ENCODE measurements at regions not wholly inside any gene's neighbourhood (a gene's known extent, or its start where the extent isn't known, plus 50 kb on each side); places are given as distances from the start of the nearest gene placed in this dataset.

DNA sequence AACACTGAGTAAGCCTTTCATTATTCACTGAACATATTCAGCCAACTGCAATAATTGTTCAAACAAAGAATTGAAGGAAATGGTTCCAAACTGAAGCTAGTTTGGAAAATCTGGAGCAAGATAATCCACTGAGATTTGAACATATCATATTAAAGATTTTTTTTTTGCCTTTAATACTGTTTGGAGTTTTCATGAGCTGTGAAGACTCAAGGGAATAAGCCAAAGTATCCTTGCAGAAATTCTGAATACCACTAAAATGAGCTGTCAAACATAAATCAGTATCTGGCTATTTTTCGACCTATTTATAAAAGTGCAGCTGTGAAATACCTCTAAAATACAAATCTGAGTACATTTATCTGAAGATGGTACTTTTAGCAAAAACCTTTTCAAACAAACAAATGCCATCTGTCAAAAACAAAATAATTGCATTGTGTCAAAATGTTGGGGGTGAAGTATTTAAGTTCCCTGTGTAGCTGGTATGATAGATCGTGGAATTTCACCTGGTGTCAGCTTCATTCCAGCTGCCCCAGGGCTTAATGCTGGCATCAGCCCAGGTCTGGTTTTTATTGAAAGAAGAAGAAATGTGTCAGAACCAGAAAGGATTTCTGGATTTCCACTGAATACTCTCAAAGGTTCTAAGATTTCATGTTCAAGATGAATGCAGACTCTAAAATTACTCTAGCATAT lies 149.0 kb upstream of the GRAMD2B start:
- Histone ChIP-seq H3K9me2 (replicated peaks; ENCODE audit: low read length) (no peaks in the 10 kb centered on the region), H3K4me2 (ENCODE audit: low read length) (no peak overlapping the region), H2AFZ (ENCODE audit: low read length) (no peak overlapping the region), H3K4me1 (ENCODE audit: insufficient read depth, low read length) (no peaks in the 10 kb centered on the region), H3K9me3 (ENCODE audit: low read length) (no peaks in the 10 kb centered on the region), H3K79me2 (ENCODE audit: low read length) (no peaks in the 10 kb centered on the region), H3K27me3 (ENCODE audit: low read length) (no peaks in the 10 kb centered on the region), H3K4me3 (ENCODE audit: low read length) (no peak overlapping the region), H4K20me1 (ENCODE audit: low read length) (no peaks in the 10 kb centered on the region), H3K36me3 (ENCODE audit: low read depth, low read length) (no peaks in the 10 kb centered on the region), H3K9ac (ENCODE audit: low read length) (no peak overlapping the region), H3F3A (ENCODE audit: low read length, unreplicated experiment) (no peaks in the 10 kb centered on the region), H3K27ac (ENCODE audit: low read length) (no peak overlapping the region)
- BruUV-seq (replicated peaks) = no TSS peak
- intact Hi-C loops (cut with micrococcal nuclease) = no loop called here
- ChIA-PET CTCF (no interaction called here), POLR2A (ENCODE audit: unreplicated experiment) (no interaction called here)
- ATAC-seq = no peak
- TF ChIP-seq, protein P1, sequence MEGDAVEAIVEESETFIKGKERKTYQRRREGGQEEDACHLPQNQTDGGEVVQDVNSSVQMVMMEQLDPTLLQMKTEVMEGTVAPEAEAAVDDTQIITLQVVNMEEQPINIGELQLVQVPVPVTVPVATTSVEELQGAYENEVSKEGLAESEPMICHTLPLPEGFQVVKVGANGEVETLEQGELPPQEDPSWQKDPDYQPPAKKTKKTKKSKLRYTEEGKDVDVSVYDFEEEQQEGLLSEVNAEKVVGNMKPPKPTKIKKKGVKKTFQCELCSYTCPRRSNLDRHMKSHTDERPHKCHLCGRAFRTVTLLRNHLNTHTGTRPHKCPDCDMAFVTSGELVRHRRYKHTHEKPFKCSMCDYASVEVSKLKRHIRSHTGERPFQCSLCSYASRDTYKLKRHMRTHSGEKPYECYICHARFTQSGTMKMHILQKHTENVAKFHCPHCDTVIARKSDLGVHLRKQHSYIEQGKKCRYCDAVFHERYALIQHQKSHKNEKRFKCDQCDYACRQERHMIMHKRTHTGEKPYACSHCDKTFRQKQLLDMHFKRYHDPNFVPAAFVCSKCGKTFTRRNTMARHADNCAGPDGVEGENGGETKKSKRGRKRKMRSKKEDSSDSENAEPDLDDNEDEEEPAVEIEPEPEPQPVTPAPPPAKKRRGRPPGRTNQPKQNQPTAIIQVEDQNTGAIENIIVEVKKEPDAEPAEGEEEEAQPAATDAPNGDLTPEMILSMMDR (conservative IDR thresholded peaks at IDR 0.05; ENCODE audit: low read depth, low read length) = no peak
- TF ChIP-seq EZH2 (IDR thresholded peaks at IDR 0.05; ENCODE audit: low read length, unreplicated experiment) (no peak), EZH2phosphoT487 (IDR thresholded peaks at IDR 0.05; ENCODE audit: borderline replicate concordance, low read length) (no peak)
- DNase-seq = peak; percentile 39

DNA sequence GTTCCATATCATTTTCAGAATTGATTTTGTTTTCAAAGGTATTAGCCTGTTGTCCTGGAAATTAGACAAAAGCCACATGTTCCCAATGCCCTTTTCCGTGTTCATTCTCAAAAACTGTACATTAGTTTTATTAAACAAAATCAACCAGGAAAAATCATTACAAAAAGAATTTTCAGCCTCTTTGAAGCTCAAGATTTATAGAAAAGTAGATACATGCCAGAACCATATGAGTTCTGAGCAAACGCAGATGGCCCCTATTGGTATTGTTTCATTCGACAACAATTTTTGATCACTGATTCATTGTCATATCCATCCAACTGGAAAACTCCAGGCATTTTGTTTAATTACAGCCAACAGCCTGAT lies 148.5 kb upstream of the GRAMD2B start:
- TF ChIP-seq EZH2 (IDR thresholded peaks at IDR 0.05; ENCODE audit: low read length, unreplicated experiment) (no peak), EZH2phosphoT487 (IDR thresholded peaks at IDR 0.05; ENCODE audit: borderline replicate concordance, low read length) (no peak)
- TF ChIP-seq, protein P1 (conservative IDR thresholded peaks at IDR 0.05; ENCODE audit: low read depth, low read length) = no peak
- Histone ChIP-seq H3K4me1 (ENCODE audit: insufficient read depth, low read length) (no peaks in the 10 kb centered on the region), H3K79me2 (ENCODE audit: low read length) (no peaks in the 10 kb centered on the region), H3K27me3 (ENCODE audit: low read length) (no peaks in the 10 kb centered on the region), H3K27ac (ENCODE audit: low read length) (no peak overlapping the region), H4K20me1 (ENCODE audit: low read length) (no peaks in the 10 kb centered on the region), H3K9ac (ENCODE audit: low read length) (no peak overlapping the region), H2AFZ (ENCODE audit: low read length) (no peak overlapping the region), H3K9me2 (replicated peaks; ENCODE audit: low read length) (no peaks in the 10 kb centered on the region), H3K4me2 (ENCODE audit: low read length) (no peak overlapping the region), H3K36me3 (ENCODE audit: low read depth, low read length) (no peaks in the 10 kb centered on the region), H3F3A (ENCODE audit: low read length, unreplicated experiment) (no peaks in the 10 kb centered on the region), H3K4me3 (ENCODE audit: low read length) (no peak overlapping the region), H3K9me3 (ENCODE audit: low read length) (no peaks in the 10 kb centered on the region)
- ATAC-seq (no peak), DNase-seq (no peak)
- CTCF ChIA-PET = no interaction called here
- BruUV-seq (replicated peaks) = no TSS peak
- POLR2A ChIA-PET (ENCODE audit: unreplicated experiment) = no interaction called here
- intact Hi-C loops (cut with micrococcal nuclease) = no loop called here

DNA sequence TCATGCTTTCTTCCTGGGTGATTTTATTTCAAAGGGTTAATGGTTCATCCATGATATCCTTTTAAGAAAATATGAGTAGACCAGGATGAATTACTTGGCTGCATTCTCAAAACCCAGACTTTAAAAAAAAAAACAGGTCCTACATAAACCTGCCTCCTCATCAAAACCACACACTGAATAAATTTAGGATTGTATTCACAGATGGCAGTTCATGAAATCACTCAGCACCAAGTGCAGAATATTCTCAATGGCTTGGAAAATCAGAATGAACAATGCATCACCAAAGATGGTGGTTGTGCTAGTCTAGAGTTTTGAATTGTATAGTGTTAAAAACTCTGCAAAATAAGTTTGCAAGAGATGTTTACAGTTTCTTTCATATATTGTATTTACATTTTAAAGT lies 145.4 kb upstream of the GRAMD2B start:
- Histone ChIP-seq H3K27ac (ENCODE audit: low read length) (no peak overlapping the region), H3K4me1 (ENCODE audit: insufficient read depth, low read length) (no peaks in the 10 kb centered on the region), H3K79me2 (ENCODE audit: low read length) (no peaks in the 10 kb centered on the region), H3K9ac (ENCODE audit: low read length) (no peak overlapping the region), H3K9me2 (replicated peaks; ENCODE audit: low read length) (no peaks in the 10 kb centered on the region), H3K9me3 (ENCODE audit: low read length) (no peaks in the 10 kb centered on the region), H4K20me1 (ENCODE audit: low read length) (no peaks in the 10 kb centered on the region), H3K27me3 (ENCODE audit: low read length) (no peaks in the 10 kb centered on the region), H3K36me3 (ENCODE audit: low read depth, low read length) (no peaks in the 10 kb centered on the region), H3K4me2 (ENCODE audit: low read length) (no peak overlapping the region), H2AFZ (ENCODE audit: low read length) (no peak overlapping the region), H3F3A (ENCODE audit: low read length, unreplicated experiment) (no peaks in the 10 kb centered on the region), H3K4me3 (ENCODE audit: low read length) (no peak overlapping the region)
- intact Hi-C loops (cut with micrococcal nuclease) = no loop called here
- BruUV-seq (replicated peaks) = no TSS peak
- ATAC-seq (no peak), DNase-seq (no peak)
- TF ChIP-seq, protein P1 (conservative IDR thresholded peaks at IDR 0.05; ENCODE audit: low read depth, low read length) = no peak
- TF ChIP-seq EZH2 (IDR thresholded peaks at IDR 0.05; ENCODE audit: low read length, unreplicated experiment) (no peak), EZH2phosphoT487 (IDR thresholded peaks at IDR 0.05; ENCODE audit: borderline replicate concordance, low read length) (no peak)
- POLR2A ChIA-PET (ENCODE audit: unreplicated experiment) = no interaction called here
- CTCF ChIA-PET = no interaction called here
